ENCODE measurements at regions not wholly inside any gene's neighbourhood (a gene's known extent, or its start where the extent isn't known, plus 50 kb on each side); places are given as distances from the start of the nearest gene placed in this dataset.

DNA sequence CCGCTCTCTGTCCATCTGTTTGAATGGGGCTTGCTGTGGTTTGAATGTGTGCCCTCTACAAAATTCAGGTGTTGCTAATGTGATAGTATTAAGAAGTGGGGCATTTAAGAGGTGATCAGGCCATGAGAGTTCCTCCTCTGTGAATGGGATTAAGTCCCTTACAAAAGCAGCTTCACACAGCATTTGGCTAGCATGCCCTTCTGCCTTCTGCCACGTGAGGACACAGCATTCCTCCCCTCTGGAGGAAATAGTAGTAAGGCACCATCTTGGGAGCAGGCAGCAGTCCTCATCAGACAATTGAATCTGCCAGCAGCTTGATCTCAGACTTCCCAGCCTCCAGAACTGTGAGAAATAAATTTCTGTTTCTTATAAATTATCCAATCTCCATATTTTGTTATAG lies 540.2 kb downstream of the CSNK1G3 start:
- H3K9me3 ChIP-seq (replicated peaks in 1 of 2; ENCODE audit: control insufficient read depth in 1 of 2, insufficient read depth in 1 of 2, low read length in 2 of 2): no peaks in the 10 kb centered on the region
- H3K9me3 Mint-ChIP-seq: peaks cover 0 to 5% (median 0%) of the 10 kb centered on the region in 7 donors
- WGBS (ENCODE audit: insufficient coverage): 92% methylated on average over 2 of the region's 2 CpGs
- intact Hi-C loops (cut with micrococcal nuclease): no loop called here
- H3K27ac Mint-ChIP-seq: no peak overlapping the region
- H3K27me3 Mint-ChIP-seq (ENCODE audit: low read depth in 3 of 3): peaks cover 0 to 3% (median 2%) of the 10 kb centered on the region in 3 donors
- no peak overlapping the region for H3K4me2 ChIP-seq (replicated peaks; ENCODE audit: extremely low read depth, low read length, poor library complexity, severe bottlenecking)
- peaks cover 8% of the 10 kb centered on the region for H3K4me1 Mint-ChIP-seq
- no peaks in the 10 kb centered on the region for H3K36me3 Mint-ChIP-seq
- TF ChIP-seq, protein P1, sequence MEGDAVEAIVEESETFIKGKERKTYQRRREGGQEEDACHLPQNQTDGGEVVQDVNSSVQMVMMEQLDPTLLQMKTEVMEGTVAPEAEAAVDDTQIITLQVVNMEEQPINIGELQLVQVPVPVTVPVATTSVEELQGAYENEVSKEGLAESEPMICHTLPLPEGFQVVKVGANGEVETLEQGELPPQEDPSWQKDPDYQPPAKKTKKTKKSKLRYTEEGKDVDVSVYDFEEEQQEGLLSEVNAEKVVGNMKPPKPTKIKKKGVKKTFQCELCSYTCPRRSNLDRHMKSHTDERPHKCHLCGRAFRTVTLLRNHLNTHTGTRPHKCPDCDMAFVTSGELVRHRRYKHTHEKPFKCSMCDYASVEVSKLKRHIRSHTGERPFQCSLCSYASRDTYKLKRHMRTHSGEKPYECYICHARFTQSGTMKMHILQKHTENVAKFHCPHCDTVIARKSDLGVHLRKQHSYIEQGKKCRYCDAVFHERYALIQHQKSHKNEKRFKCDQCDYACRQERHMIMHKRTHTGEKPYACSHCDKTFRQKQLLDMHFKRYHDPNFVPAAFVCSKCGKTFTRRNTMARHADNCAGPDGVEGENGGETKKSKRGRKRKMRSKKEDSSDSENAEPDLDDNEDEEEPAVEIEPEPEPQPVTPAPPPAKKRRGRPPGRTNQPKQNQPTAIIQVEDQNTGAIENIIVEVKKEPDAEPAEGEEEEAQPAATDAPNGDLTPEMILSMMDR (IDR thresholded peaks at IDR 0.05): no peak
- DNase-seq: no peak
- no peak overlapping the region for H3K4me3 ChIP-seq (replicated peaks in 1 of 3; ENCODE audit: low read depth in 2 of 3, low read length in 3 of 3)
- H3K9ac ChIP-seq (ENCODE audit: insufficient read depth, low read length, poor library complexity, severe bottlenecking): no peak overlapping the region
- H3K27me3 ChIP-seq (ENCODE audit: control insufficient read depth in 2 of 2, insufficient read depth in 2 of 2, low read length in 2 of 2): no peaks in the 10 kb centered on the region
- no peaks in the 10 kb centered on the region for H4K20me1 ChIP-seq (ENCODE audit: insufficient read depth, low read length)
- no peaks in the 10 kb centered on the region for H3K79me2 ChIP-seq (ENCODE audit: insufficient read depth, low read length)
- no peak overlapping the region for H2AFZ ChIP-seq (ENCODE audit: insufficient read depth, low read depth, low read length, poor library complexity, severe bottlenecking)
- no peaks in the 10 kb centered on the region for H3K36me3 ChIP-seq (replicated peaks in 1 of 2; ENCODE audit: control insufficient read depth in 1 of 2, insufficient read depth in 2 of 2, low read length in 2 of 2)
- peaks cover 7% of the 10 kb centered on the region in 2 donors for H3K4me1 ChIP-seq (ENCODE audit: control insufficient read depth in 1 of 2, insufficient read depth in 2 of 2, low read length in 2 of 2)
- no peak overlapping the region for H3K27ac ChIP-seq (ENCODE audit: low read depth in 1 of 2, low read length in 2 of 2)
- no peak overlapping the region for H3K4me3 Mint-ChIP-seq

DNA sequence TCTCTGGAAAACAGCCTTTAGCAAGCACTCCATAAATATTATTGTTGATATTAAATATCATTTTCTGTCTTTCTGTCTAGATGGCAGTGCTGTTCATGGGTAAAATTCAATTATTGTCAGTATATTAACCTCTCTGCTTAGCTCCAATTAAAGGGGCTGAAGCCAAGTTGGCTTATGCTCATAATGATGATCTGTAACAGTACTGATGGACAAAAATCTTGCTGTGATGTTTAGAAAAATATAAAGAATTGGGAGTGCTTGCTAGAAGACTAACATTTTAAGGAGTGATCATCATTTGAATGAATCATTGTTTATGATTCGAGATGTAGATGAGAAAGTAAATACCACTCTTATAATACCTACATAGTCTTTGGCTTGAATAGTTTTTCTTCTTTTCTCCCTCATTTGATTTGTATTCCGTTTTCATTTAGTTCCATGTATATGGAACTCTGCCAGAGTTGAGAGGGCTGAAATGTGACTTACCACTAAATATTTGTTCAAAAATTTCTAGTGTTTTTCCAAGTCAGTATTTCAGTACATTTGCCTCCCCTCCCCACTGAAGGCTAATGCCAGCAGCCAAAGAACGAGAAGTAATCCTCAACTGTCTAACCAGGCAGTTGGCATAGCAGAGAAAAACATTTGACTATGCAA lies 538.3 kb downstream of the CSNK1G3 start:
- no peak overlapping the region for H3K4me3 ChIP-seq (replicated peaks in 1 of 3; ENCODE audit: low read depth in 2 of 3, low read length in 3 of 3)
- Mint-ChIP-seq H3K9me3 (peaks cover 0 to 1% (median 0%) of the 10 kb centered on the region in 7 donors), H3K27me3 (ENCODE audit: low read depth in 3 of 3) (no peaks in the 10 kb centered on the region), H3K36me3 (no peaks in the 10 kb centered on the region), H3K4me3 (no peak overlapping the region), H3K27ac (no peak overlapping the region), H3K4me1 (no peaks in the 10 kb centered on the region)
- no peak overlapping the region for H3K9ac ChIP-seq (ENCODE audit: insufficient read depth, low read length, poor library complexity, severe bottlenecking)
- no peaks in the 10 kb centered on the region for H3K4me1 ChIP-seq (ENCODE audit: control insufficient read depth in 1 of 2, insufficient read depth in 2 of 2, low read length in 2 of 2)
- TF ChIP-seq, protein P1 (IDR thresholded peaks at IDR 0.05): no peak
- no peak overlapping the region for H3K27ac ChIP-seq (ENCODE audit: low read depth in 1 of 2, low read length in 2 of 2)
- no peaks in the 10 kb centered on the region for H4K20me1 ChIP-seq (ENCODE audit: insufficient read depth, low read length)
- DNase-seq: no peak
- no peaks in the 10 kb centered on the region for H3K79me2 ChIP-seq (ENCODE audit: insufficient read depth, low read length)
- H2AFZ ChIP-seq (ENCODE audit: insufficient read depth, low read depth, low read length, poor library complexity, severe bottlenecking): no peak overlapping the region
- intact Hi-C loops (cut with micrococcal nuclease): no loop called here
- no peak overlapping the region for H3K4me2 ChIP-seq (replicated peaks; ENCODE audit: extremely low read depth, low read length, poor library complexity, severe bottlenecking)
- H3K27me3 ChIP-seq (ENCODE audit: control insufficient read depth in 2 of 2, insufficient read depth in 2 of 2, low read length in 2 of 2): no peaks in the 10 kb centered on the region
- no peaks in the 10 kb centered on the region for H3K36me3 ChIP-seq (replicated peaks in 1 of 2; ENCODE audit: control insufficient read depth in 1 of 2, insufficient read depth in 2 of 2, low read length in 2 of 2)
- H3K9me3 ChIP-seq (replicated peaks in 1 of 2; ENCODE audit: control insufficient read depth in 1 of 2, insufficient read depth in 1 of 2, low read length in 2 of 2): no peaks in the 10 kb centered on the region
- no CpG with 5 or more reads among the region's 3 CpGs for WGBS (ENCODE audit: insufficient coverage)

Measured in CD14-positive monocyte (primary cell).